ENCODE measurements at regions not wholly inside any gene's neighbourhood (a gene's known extent, or its start where the extent isn't known, plus 50 kb on each side); places are given as distances from the start of the nearest gene placed in this dataset.

- Histone ChIP-seq H3K9me3 (ENCODE audit: severe bottlenecking) (no peaks in the 10 kb centered on the region), H3K27ac (no peak overlapping the region), H3K36me3 (no peaks in the 10 kb centered on the region), H3K27me3 (ENCODE audit: insufficient read depth, low read depth, severe bottlenecking) (no peaks in the 10 kb centered on the region), H3K4me3 (ENCODE audit: low read depth, low read length) (no peak overlapping the region)
- no peak for TF ChIP-seq CTCF (IDR thresholded peaks at IDR 0.05; ENCODE audit: low read depth, low read length)
- no peak for DNase-seq
Measured at GRCh38 chr1:218592688-218593087, 247.6 kb downstream of the TGFB2 start.

GRCh38 chr1:218600968-218601367, 255.8 kb downstream of the TGFB2 start:
- TF ChIP-seq CTCF (IDR thresholded peaks at IDR 0.05; ENCODE audit: low read depth, low read length), result no peak
- no peaks in the 10 kb centered on the region for H3K9me3 ChIP-seq (ENCODE audit: severe bottlenecking)
- no peaks in the 10 kb centered on the region for H3K36me3 ChIP-seq
- DNase-seq, result peak; percentile 52
- peak overlapping the region; percentile 45 for H3K27ac ChIP-seq
- H3K4me3 ChIP-seq (ENCODE audit: low read depth, low read length), result no peak overlapping the region
- H3K27me3 ChIP-seq (ENCODE audit: insufficient read depth, low read depth, severe bottlenecking), result no peaks in the 10 kb centered on the region

- Histone ChIP-seq H3K27ac (no peak overlapping the region), H3K4me3 (ENCODE audit: low read depth, low read length) (no peak overlapping the region), H3K36me3 (no peaks in the 10 kb centered on the region), H3K9me3 (ENCODE audit: severe bottlenecking) (no peaks in the 10 kb centered on the region), H3K27me3 (ENCODE audit: insufficient read depth, low read depth, severe bottlenecking) (no peaks in the 10 kb centered on the region)
- no peak for DNase-seq
- TF ChIP-seq CTCF (IDR thresholded peaks at IDR 0.05; ENCODE audit: low read depth, low read length), result no peak
Measured at GRCh38 chr1:218604217-218604616, 259.1 kb downstream of the TGFB2 start.

- no peaks in the 10 kb centered on the region for H3K36me3 ChIP-seq
- TF ChIP-seq CTCF (IDR thresholded peaks at IDR 0.05; ENCODE audit: low read depth, low read length), result no peak
- H3K27me3 ChIP-seq (ENCODE audit: insufficient read depth, low read depth, severe bottlenecking), result no peaks in the 10 kb centered on the region
- no peak overlapping the region for H3K4me3 ChIP-seq (ENCODE audit: low read depth, low read length)
- no peak for DNase-seq
- no peak overlapping the region for H3K27ac ChIP-seq
- no peaks in the 10 kb centered on the region for H3K9me3 ChIP-seq (ENCODE audit: severe bottlenecking)
Measured at GRCh38 chr1:218611916-218612585, 266.9 kb downstream of the TGFB2 start.

- Histone ChIP-seq H3K27me3 (ENCODE audit: insufficient read depth, low read depth, severe bottlenecking) (no peaks in the 10 kb centered on the region), H3K36me3 (no peaks in the 10 kb centered on the region), H3K27ac (no peak overlapping the region), H3K4me3 (ENCODE audit: low read depth, low read length) (no peak overlapping the region), H3K9me3 (ENCODE audit: severe bottlenecking) (no peaks in the 10 kb centered on the region)
- DNase-seq, result no peak
- TF ChIP-seq CTCF (IDR thresholded peaks at IDR 0.05; ENCODE audit: low read depth, low read length), result no peak
Measured at GRCh38 chr1:218613105-218613504, 268.0 kb downstream of the TGFB2 start.

- no peak for DNase-seq
Measured at GRCh38 chr1:218614031-218614430, 268.9 kb downstream of the TGFB2 start.

More at GRCh38 chr1:218614031-218614430, 268.9 kb downstream of the TGFB2 start:
- Histone ChIP-seq H3K27ac (no peak overlapping the region), H3K36me3 (no peaks in the 10 kb centered on the region), H3K27me3 (ENCODE audit: insufficient read depth, low read depth, severe bottlenecking) (no peaks in the 10 kb centered on the region), H3K9me3 (ENCODE audit: severe bottlenecking) (no peaks in the 10 kb centered on the region), H3K4me3 (ENCODE audit: low read depth, low read length) (no peak overlapping the region)
- TF ChIP-seq CTCF (IDR thresholded peaks at IDR 0.05; ENCODE audit: low read depth, low read length), result no peak
